K562 (cell line): ENCODE measurements at regions not wholly inside any gene's neighbourhood (a gene's known extent, or its start where the extent isn't known, plus 50 kb on each side); places are given as distances from the start of the nearest gene placed in this dataset.

ENCODE experiments used
- ATAC-seq: fragments of 200-7000 bp; cut with Tn5 transposase; 3 replicates; pipeline ENCODE4 v1.9.1; 2020; ENCODE audit warnings: moderate library complexity
- BruUV-seq: library from RNA; stranded (reverse); fragments of 400-500 nt; replicated peaks from 2 replicates; lab custom pipeline; 2021; lab: Mats Ljungman, UMichigan
- CTCF ChIA-PET: fragments of 300-600 bp; formaldehyde crosslinking; extraction: SDS; loops from one replicate; lab custom pipeline; 2021; ENCODE audit warnings: low intra/inter-chr PET ratio; lab: Yijun Ruan, JAX
- POLR2A ChIA-PET: fragments of 300-600, 350-650 bp; sonication (Branson Sonifier 250); formaldehyde crosslinking; extraction: SDS; loops from one replicate; lab custom pipeline; 2021; ENCODE audit warnings: antibody characterized with exemption, inconsistent platforms; lab: Yijun Ruan, JAX
- DNase-seq, 4 experiments: peaks; one replicate each; pipeline versions ENCODE4 v3.0.0 to v3.0.0-alpha.2; 2011 to 2018; ENCODE audit warnings: low spot score in 3 of 4, mixed read lengths in 3 of 4; ENCODE audit errors: extremely low read depth in 1 of 4
- FAIRE-seq: peaks from 2 replicates; lab custom pipeline; 2011; peaks lifted over from hg19 to GRCh38; lab: Jason Lieb, UNC
- H2AFZ ChIP-seq: 2 replicates; pipeline ENCODE4 v1.6.0; 2011; ENCODE audit warnings: low read depth, low read length, control low read depth, inconsistent platforms
- H3K27ac ChIP-seq: fragments of 200-600 bp; 3 replicates; pipeline ENCODE4 v1.8.0; 2011; ENCODE audit warnings: low read depth, mild to moderate bottlenecking, control low read depth, inconsistent platforms, low read length, moderate library complexity, mixed read lengths; ENCODE audit errors: extremely low read depth
- H3K27me3 ChIP-seq, 2 experiments: fragments of 300-600 bp in 1 of 2; 2 replicates in 1 of 2; 3 replicates in 1 of 2; pipeline versions ENCODE4 v1.6.0 to v1.8.0; 2011; ENCODE audit warnings: inconsistent platforms in 2 of 2, low read length in 2 of 2, mild to moderate bottlenecking in 1 of 2, mixed read lengths in 1 of 2, moderate library complexity in 1 of 2; ENCODE audit not compliant: control insufficient read depth in 2 of 2, insufficient read depth in 2 of 2
- H3K36me3 ChIP-seq: fragments of 300-600 bp; 3 replicates; pipeline ENCODE4 v1.8.0; 2011; ENCODE audit warnings: mild to moderate bottlenecking, low read length, inconsistent platforms; ENCODE audit not compliant: control insufficient read depth, insufficient read depth
- H3K4me1 ChIP-seq, 2 experiments: fragments of 200-600 bp in 1 of 2; replicated peaks in 1 of 2; 2 replicates in 1 of 2; 3 replicates in 1 of 2; pipeline versions ENCODE4 v1.5.1 to v1.8.0; 2011; ENCODE audit warnings: inconsistent platforms in 2 of 2, low read length in 2 of 2, mild to moderate bottlenecking in 1 of 2, mixed read lengths in 1 of 2, moderate library complexity in 1 of 2; ENCODE audit not compliant: control insufficient read depth in 2 of 2, insufficient read depth in 2 of 2
- H3K4me2 ChIP-seq: 2 replicates; pipeline ENCODE4 v1.6.1; 2011; ENCODE audit warnings: low read length, control low read depth, inconsistent platforms, mixed read lengths; ENCODE audit not compliant: insufficient read depth
- H3K4me3 ChIP-seq: fragments of 200-600 bp; sonication (generic), shearing (Covaris generic); 2 replicates; pipeline ENCODE4 v1.5.1; 2016; ENCODE audit warnings: control low read depth, inconsistent platforms
- H3K79me2 ChIP-seq: fragments of 200-600 bp; 3 replicates; pipeline ENCODE4 v1.8.0; 2011; ENCODE audit warnings: low read length, inconsistent platforms; ENCODE audit not compliant: control insufficient read depth, insufficient read depth
- H3K9ac ChIP-seq, 2 experiments: 2 replicates each; pipeline versions ENCODE4 v1.6.0 to v1.6.1; 2011; ENCODE audit warnings: low read depth in 2 of 2, low read length in 2 of 2, control low read depth in 1 of 2, inconsistent platforms in 1 of 2, mild to moderate bottlenecking in 1 of 2, mixed read lengths in 1 of 2; ENCODE audit not compliant: insufficient read depth in 1 of 2
- H3K9me1 ChIP-seq: one replicate; pipeline ENCODE4 v1.6.0; 2011; ENCODE audit warnings: inconsistent platforms, mild to moderate bottlenecking, low read length, moderate library complexity; ENCODE audit not compliant: control insufficient read depth, insufficient read depth
- H3K9me3 ChIP-seq: replicated peaks from 2 replicates; pipeline ENCODE4 v1.5.1; 2011; ENCODE audit warnings: low read depth, low read length, inconsistent platforms; ENCODE audit not compliant: control insufficient read depth, insufficient read depth
- H4K20me1 ChIP-seq: replicated peaks from 2 replicates; pipeline ENCODE4 v1.6.1; 2011; ENCODE audit warnings: low read length, inconsistent platforms, mixed read lengths; ENCODE audit not compliant: control insufficient read depth, insufficient read depth
- ADNP ChIP-seq: fragments of 200-800 bp; sonication (Bioruptor generic); IDR thresholded peaks from 2 replicates; pipeline ENCODE4 v1.6.1; 2016; ENCODE audit warnings: missing genetic modification characterization, missing compliant biosample characterization
- ARID3A ChIP-seq: IDR thresholded peaks from 2 replicates; pipeline ENCODE4 v1.6.1; 2012; ENCODE audit warnings: low read depth, low read length, improper control_type of control experiment, borderline replicate concordance
- ATF7 ChIP-seq: fragments of 450-650 bp; IDR thresholded peaks from 2 replicates; pipeline ENCODE4 v1.7.1; 2014; ENCODE audit warnings: mild to moderate bottlenecking, moderate library complexity
- CBX3 ChIP-seq, 2 experiments: IDR thresholded peaks; 1 replicate in 1 of 2; 2 replicates in 1 of 2; pipeline ENCODE4 v1.6.1; 2012; ENCODE audit warnings: inconsistent platforms in 2 of 2, low read length in 2 of 2, borderline replicate concordance in 1 of 2, control low read depth in 1 of 2
- EP300 ChIP-seq: IDR thresholded peaks from 2 replicates; pipeline ENCODE4 v1.6.1; 2012; ENCODE audit warnings: low read length, improper control_type of control experiment
- FUS ChIP-seq: fragments of 200-400 bp; formaldehyde crosslinking; optimal IDR thresholded peaks from 2 replicates; pipeline ENCODE3; 2017; ENCODE audit warnings: low read depth, low read length
- GTF2F1 ChIP-seq: IDR thresholded peaks from 2 replicates; pipeline ENCODE4 v1.6.1; 2011; ENCODE audit warnings: low read depth, low read length, improper control_type of control experiment
- HES1 ChIP-seq: fragments of 450-650 bp; IDR thresholded peaks from 2 replicates; pipeline ENCODE4 v1.6.1; 2016; ENCODE audit warnings: low read depth, mild to moderate bottlenecking, moderate library complexity
- HMG20A ChIP-seq: fragments of 450-650 bp; formaldehyde crosslinking; conservative IDR thresholded peaks from 2 replicates; pipeline ENCODE4 v1.4.0; 2020; ENCODE audit warnings: mild to moderate bottlenecking, mixed read lengths
- MTF1 ChIP-seq: fragments of 250-450 bp; sonication (Bioruptor Pico); IDR thresholded peaks from 2 replicates; pipeline ENCODE4 v1.9.0; 2021; ENCODE audit warnings: moderate library complexity, mild to moderate bottlenecking, inconsistent platforms, borderline replicate concordance
- POLR2A ChIP-seq: fragments of 450-650 bp; conservative IDR thresholded peaks from 2 replicates; pipeline ENCODE4 v1.6.1; 2016
- RAD21 ChIP-seq, 2 experiments: fragments of 250-450 bp in 1 of 2; fragments of 450-650 bp in 1 of 2; sonication (Bioruptor Pico) in 1 of 2; formaldehyde crosslinking in 1 of 2; IDR thresholded peaks in 1 of 2; conservative IDR thresholded peaks in 1 of 2; 2 replicates each; pipeline versions ENCODE4 v1.4.0 to v1.8.0; 2020 to 2022; ENCODE audit warnings: mild to moderate bottlenecking in 2 of 2, moderate library complexity in 1 of 2
- RBM22 ChIP-seq: fragments of 200-400 bp; formaldehyde crosslinking; IDR thresholded peaks from 2 replicates; pipeline ENCODE4 v1.6.1; 2018; ENCODE audit warnings: low read length, low read depth; ENCODE audit not compliant: poor library complexity, severe bottlenecking
- SAP30 ChIP-seq: fragments of 200-600 bp; sonication (generic); IDR thresholded peaks from 2 replicates; pipeline ENCODE4 v1.6.1; 2012; ENCODE audit warnings: borderline replicate concordance, low read depth, mild to moderate bottlenecking, moderate library complexity, low read length, control low read depth, inconsistent platforms; ENCODE audit not compliant: insufficient read depth, poor library complexity, severe bottlenecking
- SREBF1 ChIP-seq: fragments of 150-350 bp; IDR thresholded peaks from 2 replicates; pipeline ENCODE4 v1.6.1; 2014; ENCODE audit warnings: antibody characterized with exemption, low read depth, low read length, borderline replicate concordance
- SRSF9 ChIP-seq: fragments of 200-400 bp; formaldehyde crosslinking; IDR thresholded peaks from 2 replicates; pipeline ENCODE4 v1.6.1; 2017; ENCODE audit warnings: low read depth, low read length, borderline replicate concordance
- STAT5B ChIP-seq: fragments of 250-450 bp; sonication (Bioruptor Pico); IDR thresholded peaks from 2 replicates; pipeline ENCODE4 v1.8.0; 2021; ENCODE audit warnings: mild to moderate bottlenecking, inconsistent platforms
- UBTF ChIP-seq, 2 experiments: IDR thresholded peaks; 2 replicates each; pipeline ENCODE4 v1.6.1; 2012; ENCODE audit warnings: improper control_type of control experiment in 2 of 2, low read depth in 2 of 2, low read length in 2 of 2, borderline replicate concordance in 1 of 2
- WGBS: fragments of 100-300 bp; shearing (Covaris generic); methylation state at CpG from one replicate; pipeline ENCODE4 v1.1.6; 2016; ENCODE audit warnings: low coverage, mixed read lengths; ENCODE audit not compliant: insufficient coverage; ENCODE audit errors: missing lambda C conversion rate; 5-methylcytosine and 5-hydroxymethylcytosine counted together
- in situ Hi-C: fragments of 300-500 bp; cut with MboI; formaldehyde crosslinking; loops from 4 replicates; pipeline ENCODE4 v1.15.0; 2018; ENCODE audit warnings: inconsistent platforms, mixed read lengths
- intact Hi-C: fragments of 100-400 bp; cut with micrococcal nuclease; formaldehyde crosslinking; loops from 2 replicates; pipeline ENCODE4 v1.14.2; 2022
- TF ChIP-seq, protein P1 (sequence below): sonication (generic); formaldehyde crosslinking; IDR thresholded peaks from 2 replicates; pipeline ENCODE4 v1.8.0; 2022; ENCODE audit warnings: mild to moderate bottlenecking, missing genetic modification reagents

DNA sequence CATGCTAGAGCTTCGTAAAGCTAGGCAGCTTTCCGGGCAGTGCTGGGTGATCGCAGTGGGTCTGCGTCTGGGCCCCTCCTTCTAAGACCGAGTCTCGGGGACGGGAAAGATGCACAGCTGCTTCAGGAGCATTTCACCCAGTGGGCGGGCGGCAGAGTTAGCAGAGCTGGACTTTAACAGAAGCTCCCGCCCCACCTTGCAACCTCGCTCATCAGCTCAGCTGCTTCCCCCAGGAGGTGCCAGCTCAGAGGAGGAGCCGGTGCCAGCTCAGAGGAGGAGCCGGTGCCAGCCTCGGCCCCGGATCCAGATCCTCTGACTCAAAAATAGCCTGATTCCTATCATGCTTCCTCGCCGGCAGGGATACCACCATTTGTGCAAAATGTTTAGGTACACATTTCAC, 94.5 kb upstream of the RPS6KA2 start:
- BruUV-seq, result no TSS peak
- POLR2A ChIA-PET, result no interaction called here
- no peaks in the 10 kb centered on the region for H3K79me2 ChIP-seq
- no peak for FAIRE-seq
- H3K27me3 ChIP-seq, result peaks cover 60 to 74% of the 10 kb centered on the region in 2 experiments
- intact Hi-C loops, result no loop called here
- no peak for DNase-seq
- no peak overlapping the region for H2AFZ ChIP-seq
- no peaks in the 10 kb centered on the region for H3K9me3 ChIP-seq
- H3K36me3 ChIP-seq, result no peaks in the 10 kb centered on the region
- H3K9ac ChIP-seq, result no peak overlapping the region
- CTCF ChIA-PET, result no interaction called here
- no peaks in the 10 kb centered on the region for H3K4me1 ChIP-seq
- under 1% methylated on average over 17 of the region's 17 CpGs for WGBS
- no peak overlapping the region for H3K4me2 ChIP-seq
- in situ Hi-C loops, result no loop called here
- no peaks in the 10 kb centered on the region for H4K20me1 ChIP-seq
- ATAC-seq, result no peak
- no peak overlapping the region for H3K27ac ChIP-seq
- H3K9me1 ChIP-seq, result no peaks in the 10 kb centered on the region
- H3K4me3 ChIP-seq, result no peak overlapping the region
- TF ChIP-seq EP300, result no peak
- no peak for TF ChIP-seq ATF7
- no peak for TF ChIP-seq SRSF9
- TF ChIP-seq HES1, result no peak
- no peak for TF ChIP-seq POLR2A
- no peak for TF ChIP-seq ADNP (tag)
- no peak for TF ChIP-seq GTF2F1
- no peak for TF ChIP-seq MTF1 (CRISPR knock-in tag)
- TF ChIP-seq, protein P1, sequence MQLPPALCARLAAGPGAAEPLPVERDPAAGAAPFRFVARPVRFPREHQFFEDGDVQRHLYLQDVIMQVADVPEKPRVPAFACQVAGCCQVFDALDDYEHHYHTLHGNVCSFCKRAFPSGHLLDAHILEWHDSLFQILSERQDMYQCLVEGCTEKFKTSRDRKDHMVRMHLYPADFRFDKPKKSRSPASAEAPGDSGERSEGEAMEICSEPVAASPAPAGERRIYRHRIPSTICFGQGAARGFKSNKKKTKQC (CRISPR knock-in tag), result no peak
- no peak for TF ChIP-seq FUS
- no peak for TF ChIP-seq CBX3 (IDR thresholded peaks at IDR 0.05; ENCODE audit: borderline replicate concordance in 1 of 2, low read length in 2 of 2)
- TF ChIP-seq SAP30, result no peak
- no peak for TF ChIP-seq ARID3A
- no peak for TF ChIP-seq SREBF1
- no peak for TF ChIP-seq STAT5B (CRISPR knock-in tag)
- no peak for TF ChIP-seq UBTF (IDR thresholded peaks at IDR 0.05; ENCODE audit: borderline replicate concordance in 1 of 2, low read depth in 2 of 2, low read length in 2 of 2)
- TF ChIP-seq HMG20A (CRISPR knock-in tag), result no peak
- no peak for TF ChIP-seq RAD21 (CRISPR knock-in tag; conservative IDR thresholded peaks at IDR 0.05 in 1 of 2, IDR thresholded peaks at IDR 0.05 in 1 of 2)
- no peak for TF ChIP-seq RBM22
